H4 (cell line): ENCODE measurements at regions not wholly inside any gene's neighbourhood (a gene's known extent, or its start where the extent isn't known, plus 50 kb on each side); places are given as distances from the start of the nearest gene placed in this dataset.

Experiments
- DNase-seq: peaks from one replicate; pipeline ENCODE4 v3.0.0-alpha.2; 2015; ENCODE audit warnings: low spot score

DNA sequence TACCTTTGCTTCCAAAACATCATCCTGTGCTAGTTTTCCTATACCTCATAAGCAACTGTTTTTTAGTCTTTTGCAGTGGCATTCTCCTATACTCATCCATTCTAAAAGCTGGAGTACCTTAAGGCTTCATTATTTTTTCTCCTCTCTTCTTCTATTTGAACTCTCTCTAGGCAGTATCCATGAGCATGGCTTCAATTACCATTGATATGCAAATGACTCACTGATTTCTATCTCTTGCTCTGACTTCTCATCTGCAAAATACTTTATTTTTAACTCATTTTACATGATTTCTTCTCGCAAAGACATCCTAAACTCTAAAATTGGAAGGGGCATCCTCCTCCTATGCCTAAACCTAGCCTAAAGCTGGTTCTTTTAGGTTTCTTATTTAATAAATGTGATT, 365.1 kb upstream of the NUDT12 start:
- DNase-seq, result no peak

DNA sequence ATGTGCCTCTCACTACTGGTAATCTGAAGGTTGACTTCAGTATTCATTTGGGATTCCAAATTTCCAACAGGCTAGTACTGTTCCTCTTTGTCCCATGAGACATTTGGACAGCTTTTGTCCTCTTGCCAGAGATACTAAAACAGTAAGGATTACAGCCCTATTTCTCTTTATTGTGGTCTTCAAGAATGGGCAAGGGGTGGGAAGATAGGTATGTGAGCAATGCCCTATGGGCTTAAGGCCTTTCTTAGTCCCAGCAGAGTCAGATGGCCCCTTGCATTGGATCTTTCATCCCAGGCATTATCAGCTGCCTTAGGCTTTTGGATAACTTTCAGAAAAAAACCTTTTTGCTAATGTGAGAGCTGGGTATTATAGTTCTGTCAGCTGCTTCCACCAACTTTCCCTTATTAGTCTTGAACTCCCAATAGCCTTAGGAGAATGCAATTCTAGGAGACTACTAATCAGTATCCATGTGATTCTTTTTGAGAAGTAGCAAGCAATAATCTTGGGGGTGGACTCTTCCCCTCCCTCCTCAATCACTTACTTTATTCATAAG, 361.1 kb upstream of the NUDT12 start:
- DNase-seq, result no peak

DNA sequence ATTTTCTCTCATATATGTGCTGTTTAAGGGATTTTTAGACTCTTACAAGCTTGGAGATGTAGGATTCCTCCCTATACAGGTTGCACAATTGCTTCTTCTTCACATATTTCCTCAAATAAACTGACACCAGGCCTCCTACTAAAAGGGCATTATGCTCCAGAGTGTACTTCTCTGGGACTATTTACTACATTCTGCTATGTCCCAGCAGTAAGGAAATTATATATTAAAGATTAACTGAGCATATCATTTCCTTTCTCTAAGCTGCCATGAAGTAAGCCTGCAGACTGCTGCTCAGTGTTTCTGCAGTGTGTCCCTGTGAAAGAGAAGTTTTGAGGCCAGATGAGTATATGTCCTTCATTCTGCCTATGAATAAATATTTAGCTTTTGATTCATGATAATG, 356.9 kb upstream of the NUDT12 start:
- no peak for DNase-seq

DNA sequence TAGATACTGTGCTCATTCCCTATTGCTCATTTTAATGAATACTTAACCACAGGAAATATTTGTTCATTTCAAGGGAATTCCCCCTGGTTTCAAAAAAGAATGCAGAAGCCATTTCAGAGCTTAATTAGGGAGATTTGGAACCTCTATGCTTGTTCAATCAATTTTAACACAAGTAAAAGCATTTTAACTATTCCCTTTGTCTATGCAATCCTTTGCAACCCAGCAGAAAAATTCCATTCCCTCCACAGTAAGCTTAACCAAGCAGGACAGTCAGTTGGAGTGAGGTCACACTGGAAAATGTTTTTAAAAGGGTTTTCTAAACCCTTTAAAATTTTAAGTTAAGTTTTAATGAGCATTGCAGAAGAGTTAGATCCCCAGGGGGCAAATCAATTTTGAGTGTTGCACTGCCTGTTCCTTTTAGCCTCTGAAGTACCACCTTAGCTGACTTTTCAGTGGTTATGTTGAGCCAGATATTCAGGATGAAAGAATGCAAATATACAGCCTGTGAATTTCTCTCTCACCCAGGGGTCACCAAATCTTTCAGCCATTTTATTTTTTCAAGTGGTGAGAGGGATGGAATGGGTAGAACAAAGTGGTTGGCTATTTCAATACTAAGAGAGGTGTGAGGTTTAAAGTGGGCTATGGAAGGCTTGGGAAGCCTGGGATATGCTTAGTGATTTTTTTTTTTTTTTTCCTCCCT, 356.2 kb upstream of the NUDT12 start:
- no peak for DNase-seq

DNA sequence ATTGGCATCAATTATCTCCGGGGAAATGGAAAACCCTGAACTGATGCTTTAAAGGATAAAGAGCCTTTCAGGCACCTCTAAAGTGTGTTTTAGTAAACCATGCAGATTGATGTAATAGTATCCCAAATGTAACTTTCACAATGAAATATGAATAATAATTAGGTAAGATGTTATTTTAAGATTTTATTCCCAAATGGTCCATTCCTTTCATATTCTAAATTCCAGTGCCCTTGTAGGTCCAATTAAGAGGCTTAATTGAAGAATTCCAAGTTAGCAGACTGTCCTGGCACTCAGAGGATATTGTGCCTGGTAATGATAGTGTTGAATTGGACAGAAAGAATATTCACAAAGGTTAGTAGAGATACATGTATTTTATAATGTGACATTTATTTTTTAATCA, 352.5 kb upstream of the NUDT12 start:
- no peak for DNase-seq

DNA sequence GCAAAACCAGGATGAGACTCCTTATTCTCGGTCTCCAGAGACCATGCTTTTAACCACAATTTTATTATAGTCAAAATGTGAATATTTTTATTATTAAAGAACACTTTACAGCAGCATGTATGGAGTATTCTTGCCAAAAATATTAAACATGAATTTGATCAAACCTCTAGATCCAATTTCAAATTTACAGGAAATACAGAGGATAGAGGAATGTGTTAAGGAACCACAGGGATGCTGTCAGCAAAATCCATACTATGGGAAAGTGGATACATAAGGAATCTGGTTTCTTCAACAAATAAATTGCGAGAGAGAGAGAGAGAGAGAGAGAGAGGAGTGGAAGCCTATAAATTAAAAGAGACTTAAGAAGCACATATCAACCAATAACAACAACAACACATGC, 348.2 kb upstream of the NUDT12 start:
- no peak for DNase-seq

DNA sequence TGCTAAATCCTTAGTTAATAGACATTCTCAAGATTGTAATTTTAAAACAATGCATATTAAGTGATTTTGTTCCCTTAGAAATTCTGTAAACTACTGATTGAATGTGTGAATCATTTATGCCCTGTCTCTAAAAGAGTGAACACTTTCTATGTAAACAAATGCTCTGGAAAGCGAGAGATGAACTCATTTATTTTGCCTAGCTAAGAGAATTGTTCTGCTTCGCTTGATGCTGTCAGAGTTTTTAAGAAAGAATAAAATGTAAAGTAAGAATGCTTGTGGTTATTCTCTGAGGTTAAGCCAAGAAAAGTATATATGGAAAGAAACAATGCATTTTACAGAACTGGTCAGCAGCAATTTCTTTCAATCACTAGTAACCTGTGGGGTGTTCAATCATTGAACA, 347.4 kb upstream of the NUDT12 start:
- no peak for DNase-seq

DNA sequence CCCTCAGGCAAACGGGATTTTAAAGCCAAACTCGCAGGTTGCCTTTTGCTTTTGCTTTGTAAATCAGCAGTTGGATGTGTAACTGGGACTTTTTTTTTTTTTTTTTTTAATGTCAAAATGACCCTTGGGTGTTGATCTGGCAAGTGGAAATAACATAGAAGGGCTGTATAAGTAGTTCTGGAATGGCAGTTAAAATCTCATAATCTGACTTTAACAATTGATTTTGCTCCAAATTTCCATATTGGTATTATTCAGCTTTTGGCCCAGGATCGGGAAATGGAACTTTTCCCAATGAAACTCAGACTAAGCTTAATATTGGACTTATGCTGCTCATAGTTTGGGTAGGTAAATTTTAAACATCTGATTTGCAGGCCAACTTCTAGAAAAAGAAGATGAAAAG, 346.8 kb upstream of the NUDT12 start:
- no peak for DNase-seq

DNA sequence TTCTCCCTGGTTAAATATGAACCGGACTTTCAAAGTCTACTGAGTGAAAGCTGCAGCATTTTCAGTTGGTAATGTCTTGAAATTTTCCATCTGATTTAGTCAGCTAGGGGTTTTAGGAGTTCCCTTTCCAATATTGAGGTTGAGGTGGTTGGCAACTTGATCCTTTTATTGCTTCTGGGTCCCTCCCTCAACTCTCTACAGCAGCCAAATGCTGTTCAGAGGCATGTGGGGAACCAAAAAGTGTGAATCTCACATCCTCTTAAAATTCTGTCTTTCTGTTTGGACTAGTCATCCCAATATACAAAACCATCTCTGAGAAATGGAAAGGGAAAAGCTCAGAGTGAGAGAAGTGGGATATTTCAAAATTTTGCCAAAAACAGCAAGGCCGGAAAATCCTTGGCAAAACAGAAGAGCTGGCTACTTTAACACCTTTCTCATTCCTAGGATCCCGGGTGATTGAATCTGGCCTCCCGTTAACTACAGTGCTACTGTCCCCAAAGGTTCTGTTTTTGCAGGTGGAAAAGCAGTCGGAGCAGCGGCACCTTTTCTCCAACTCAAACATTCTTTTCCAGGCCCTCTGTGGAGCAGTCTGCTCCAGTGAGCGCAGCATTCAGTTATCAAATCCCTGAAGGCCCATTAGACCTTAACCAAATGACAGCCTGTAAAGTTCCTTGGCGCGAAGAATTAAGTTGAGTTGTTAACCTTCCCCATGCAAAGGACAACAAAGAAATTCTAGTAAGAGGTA, 345.9 kb upstream of the NUDT12 start:
- no peak for DNase-seq

DNA sequence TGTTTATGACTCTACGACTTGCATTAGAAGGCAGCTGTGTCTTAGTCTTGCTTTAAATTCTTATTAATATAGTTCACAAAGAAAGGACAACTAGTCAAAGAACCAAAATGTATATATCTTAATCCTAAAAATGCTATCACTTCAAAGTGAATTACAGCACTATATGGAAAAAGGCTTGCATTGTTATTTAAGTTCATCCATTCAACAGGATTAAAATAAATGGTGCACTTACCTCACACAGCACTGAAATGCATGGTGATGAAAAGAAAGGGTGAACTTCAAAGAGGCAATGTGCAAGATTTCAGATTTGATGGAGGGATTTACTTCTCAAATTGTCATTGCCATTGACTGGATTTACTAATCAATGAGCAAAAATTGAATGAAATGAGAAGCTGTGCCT, 344.4 kb upstream of the NUDT12 start:
- no peak for DNase-seq

DNA sequence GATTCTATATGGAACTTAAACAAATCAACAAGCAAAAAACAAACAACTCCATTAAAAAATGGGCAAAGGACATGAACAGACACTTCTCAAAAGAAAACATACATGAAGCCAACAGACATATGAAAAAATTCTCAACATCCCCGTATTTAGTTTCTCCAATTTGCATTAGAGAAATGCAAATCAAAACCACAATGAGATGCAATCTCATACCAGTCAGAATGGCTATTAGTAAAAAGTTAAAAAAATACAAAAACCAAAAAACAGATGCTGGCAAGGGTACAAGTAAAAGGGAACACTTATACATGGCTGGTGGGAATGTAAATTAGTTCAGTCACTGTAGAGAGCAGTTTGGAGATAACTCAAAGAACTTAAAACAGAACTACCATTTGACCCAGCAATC, 342.1 kb upstream of the NUDT12 start:
- no peak for DNase-seq

DNA sequence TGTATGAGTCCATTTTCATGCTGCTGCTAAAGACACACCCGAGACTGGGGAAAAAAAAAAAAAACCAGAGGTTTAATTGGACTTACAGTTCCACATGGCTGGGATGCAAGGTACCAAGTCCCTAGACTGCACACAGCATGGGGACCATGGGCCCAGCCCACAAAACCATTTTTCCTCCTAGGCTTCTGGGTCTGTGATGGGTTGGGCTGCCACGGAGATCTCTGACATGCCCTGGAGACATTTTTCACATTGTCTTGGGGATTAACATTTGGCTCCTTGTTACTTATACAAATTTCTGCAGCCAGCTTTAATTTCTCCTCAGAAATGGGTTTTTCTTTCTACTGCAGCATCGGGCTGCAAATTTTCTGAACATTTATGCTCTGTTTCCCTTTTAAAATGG, 340.3 kb upstream of the NUDT12 start:
- no peak for DNase-seq

DNA sequence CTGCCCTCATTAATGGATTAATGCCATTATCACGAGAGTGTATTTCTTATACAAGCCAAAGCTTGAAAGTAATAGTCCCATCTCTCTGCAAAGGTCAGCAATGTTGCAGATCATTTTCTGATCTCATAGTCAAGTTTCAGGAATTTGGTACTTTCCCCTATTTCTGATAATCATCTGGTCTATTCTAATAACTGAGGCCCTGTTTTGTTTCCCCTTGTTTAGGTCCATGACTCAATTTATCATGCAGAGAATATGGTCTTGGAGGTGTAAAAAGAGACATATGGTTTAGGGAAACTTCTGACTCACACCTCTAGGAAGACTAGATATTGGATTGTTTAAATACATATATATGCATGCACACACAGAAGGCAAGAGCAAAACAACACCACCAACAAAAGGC, 339.3 kb upstream of the NUDT12 start:
- DNase-seq, result no peak

DNA sequence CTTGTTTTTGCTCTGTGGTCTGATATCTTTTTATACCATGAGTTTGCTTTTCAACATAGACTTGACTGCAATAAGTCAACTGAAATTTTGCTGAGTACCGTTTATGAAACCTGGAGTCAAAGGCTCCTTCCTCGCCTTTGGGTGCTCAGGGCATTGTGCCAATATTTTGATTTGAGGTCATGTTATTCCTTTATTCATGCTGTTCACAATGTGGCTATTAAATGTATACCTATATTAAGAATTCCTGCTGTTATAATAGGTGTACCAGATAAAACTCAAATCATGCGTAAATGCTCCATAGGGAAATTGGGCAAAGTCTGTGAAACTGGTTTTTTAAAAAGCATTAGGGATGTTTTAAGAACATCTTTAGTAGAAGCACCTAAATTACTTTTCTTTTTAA, 334.0 kb upstream of the NUDT12 start:
- DNase-seq, result no peak

DNA sequence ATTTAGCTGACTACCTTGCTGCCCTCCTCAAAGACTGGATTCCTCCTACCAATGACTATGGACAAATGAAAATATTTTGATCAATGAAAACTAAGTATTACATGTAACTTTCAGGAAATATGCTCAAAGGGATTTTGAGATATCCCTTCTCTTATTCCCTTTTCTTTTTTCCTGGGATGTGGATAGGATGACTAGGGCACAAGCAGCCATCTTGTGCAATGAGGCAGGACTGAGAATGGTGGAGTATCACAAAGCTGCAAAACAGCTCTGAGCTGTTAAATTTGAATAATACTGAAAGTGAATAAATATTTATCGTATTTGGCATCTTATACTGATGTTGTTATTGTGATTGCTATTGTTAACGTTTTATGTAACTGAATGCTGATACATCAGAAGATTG, 333.1 kb upstream of the NUDT12 start:
- no peak for DNase-seq

DNA sequence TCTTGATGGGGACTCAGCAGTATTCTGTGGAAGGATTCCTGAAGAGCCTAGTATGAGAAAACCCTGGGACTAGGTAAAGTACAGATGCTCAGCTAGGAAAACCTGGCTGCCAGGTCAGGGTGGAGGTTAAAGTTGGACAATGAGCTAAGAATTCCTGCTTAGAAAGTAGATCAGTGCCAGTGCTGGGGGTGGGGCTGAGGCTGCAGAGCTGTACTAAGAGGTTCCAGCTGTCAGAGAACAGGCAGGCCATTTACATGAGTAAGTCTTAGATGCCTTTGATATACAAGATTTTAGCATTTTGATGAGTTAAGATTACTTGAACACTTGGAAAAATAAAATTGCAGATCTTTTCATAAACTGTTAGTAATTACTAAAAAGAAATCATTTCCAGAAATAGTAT, 332.3 kb upstream of the NUDT12 start:
- DNase-seq, result no peak

DNA sequence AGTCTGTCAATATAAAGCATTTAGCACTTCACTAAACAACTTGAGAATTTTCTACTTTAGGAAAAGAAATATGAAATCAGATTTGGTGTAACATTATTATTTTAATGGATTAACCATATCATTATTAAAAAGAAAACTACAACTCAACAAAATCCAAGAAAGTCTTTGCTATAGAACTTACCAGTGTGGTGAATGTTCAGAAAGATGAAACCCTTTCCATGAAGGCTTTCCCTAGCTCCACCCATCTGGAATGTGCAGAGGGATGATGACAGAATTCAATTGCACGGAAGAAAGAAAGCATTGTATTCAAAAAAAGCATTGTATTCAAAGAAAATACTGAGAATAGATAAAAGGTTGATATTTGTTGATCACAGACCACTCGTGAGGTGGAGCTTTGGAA, 328.6 kb upstream of the NUDT12 start:
- DNase-seq, result no peak

DNA sequence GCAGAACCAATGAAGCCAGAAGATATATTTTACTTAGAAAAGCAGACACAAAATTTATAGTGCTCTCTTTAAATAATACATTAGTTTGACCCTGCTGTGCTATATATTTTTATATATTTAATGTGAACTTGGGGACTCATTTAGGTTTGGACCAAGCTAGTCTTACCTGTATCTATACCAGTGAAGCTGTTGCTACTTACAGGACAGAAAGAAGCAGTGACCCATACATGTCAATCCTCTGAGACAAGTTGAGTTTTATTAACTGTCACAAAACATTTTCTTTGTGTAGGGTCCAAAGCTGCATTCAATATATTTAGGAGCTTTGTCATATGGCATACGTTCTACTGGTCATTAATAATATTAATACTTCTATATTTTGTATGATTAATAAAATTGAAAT, 327.7 kb upstream of the NUDT12 start:
- DNase-seq, result no peak

DNA sequence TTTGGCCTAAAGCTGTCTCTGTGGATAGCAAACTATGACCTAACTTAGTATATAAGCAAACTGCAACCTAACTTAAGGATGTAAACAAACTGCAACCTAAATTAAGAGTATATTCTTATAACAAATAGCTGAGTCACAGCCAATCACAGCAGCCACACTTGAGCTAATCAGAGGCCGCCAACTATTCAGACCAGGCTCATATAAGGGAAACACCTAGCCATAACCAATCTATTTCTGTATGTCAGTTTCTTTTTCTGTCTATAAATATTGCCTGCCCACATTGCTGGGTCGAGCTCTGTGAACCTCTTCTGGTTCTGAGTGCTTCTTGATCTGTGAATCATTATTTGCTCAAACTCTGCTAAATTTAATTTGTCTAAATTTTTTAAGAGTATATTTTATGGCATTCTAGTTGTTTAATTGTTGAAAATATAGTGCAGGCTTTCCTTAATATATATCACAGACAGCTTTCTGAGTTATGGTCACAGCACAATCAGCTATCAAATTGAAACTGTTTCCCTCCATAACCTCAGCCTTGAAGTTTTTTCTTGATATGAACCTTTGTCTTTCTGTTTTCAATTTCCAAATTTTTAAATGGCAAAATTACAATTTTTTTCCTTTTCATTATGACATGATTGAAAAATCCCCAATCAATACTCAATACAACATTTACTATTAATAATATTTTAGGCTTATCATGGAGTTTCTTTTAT, 327.1 kb upstream of the NUDT12 start:
- no peak for DNase-seq

DNA sequence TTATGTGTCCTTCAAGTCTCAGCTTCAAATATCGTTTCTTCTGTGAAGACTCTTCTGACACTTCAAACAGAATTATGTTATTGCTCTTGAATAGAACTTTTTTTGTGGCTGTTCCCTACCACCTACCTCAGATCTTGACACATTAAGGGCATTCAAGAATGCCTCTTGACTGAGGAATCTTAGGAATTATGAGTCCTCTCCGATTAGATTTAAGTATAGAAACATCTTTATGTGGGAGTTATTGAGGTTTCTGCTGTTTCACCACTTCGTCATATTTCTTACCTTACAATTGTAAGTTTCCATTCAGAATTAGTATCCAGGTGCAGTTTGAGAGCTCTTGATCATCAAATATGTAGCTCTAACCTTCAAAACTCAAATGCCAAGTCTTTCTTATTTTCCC, 324.2 kb upstream of the NUDT12 start:
- no peak for DNase-seq

DNA sequence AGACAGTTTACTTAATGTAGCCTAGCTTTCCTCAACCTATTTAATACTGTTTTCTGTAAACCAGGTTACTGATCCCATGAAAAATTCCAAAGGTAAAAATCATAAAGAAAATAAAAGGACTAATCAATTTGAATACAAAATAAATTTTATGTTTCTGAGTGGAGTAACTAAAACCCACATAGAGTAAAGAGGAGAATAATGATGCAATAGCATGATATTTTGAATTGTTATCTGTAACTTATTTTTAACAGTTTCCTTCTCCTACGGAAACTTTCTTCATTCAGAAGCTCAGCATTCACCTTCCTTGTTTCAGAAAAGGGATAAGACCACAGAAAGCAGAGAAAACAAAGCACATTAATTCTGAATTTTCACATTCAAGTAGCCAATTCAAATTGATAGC, 320.6 kb upstream of the NUDT12 start:
- DNase-seq, result no peak

DNA sequence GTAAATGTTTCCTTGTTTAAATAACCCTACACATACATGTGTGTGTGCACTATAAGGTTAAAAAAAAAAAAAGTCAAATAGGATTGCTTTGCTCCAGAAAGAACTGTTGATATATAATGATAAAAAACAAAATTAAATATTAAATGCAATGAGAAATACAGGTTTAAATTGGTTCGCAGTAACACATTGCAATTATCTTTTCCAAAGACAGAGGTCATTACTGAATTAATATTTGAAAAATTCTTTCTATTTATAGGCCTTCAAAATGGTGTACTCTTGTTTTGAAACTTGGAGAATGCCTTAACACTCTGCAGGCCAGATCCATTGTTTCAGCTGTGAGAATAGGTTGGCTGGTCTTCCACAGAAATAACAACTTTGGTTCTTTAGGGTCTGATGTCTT, 319.0 kb upstream of the NUDT12 start:
- DNase-seq, result no peak
